Fibroblast of villous mesenchyme (primary cell): ENCODE measurements at regions not wholly inside any gene's neighbourhood (a gene's known extent, or its start where the extent isn't known, plus 50 kb on each side); places are given as distances from the start of the nearest gene placed in this dataset.

ENCODE experiments used
- DNase-seq: peaks from one replicate; pipeline ENCODE4 v3.0.0-alpha.2; 2010; ENCODE audit warnings: low read depth
- H3K4me3 ChIP-seq: 2 replicates; pipeline ENCODE4 v1.5.1; 2011; ENCODE audit warnings: low read depth, mild to moderate bottlenecking, low read length
- TF ChIP-seq, protein P1 (sequence below): IDR thresholded peaks from 2 replicates; pipeline ENCODE4 v1.5.1; 2012; ENCODE audit warnings: low read depth, mild to moderate bottlenecking, low read length; ENCODE audit not compliant: insufficient read depth

DNA sequence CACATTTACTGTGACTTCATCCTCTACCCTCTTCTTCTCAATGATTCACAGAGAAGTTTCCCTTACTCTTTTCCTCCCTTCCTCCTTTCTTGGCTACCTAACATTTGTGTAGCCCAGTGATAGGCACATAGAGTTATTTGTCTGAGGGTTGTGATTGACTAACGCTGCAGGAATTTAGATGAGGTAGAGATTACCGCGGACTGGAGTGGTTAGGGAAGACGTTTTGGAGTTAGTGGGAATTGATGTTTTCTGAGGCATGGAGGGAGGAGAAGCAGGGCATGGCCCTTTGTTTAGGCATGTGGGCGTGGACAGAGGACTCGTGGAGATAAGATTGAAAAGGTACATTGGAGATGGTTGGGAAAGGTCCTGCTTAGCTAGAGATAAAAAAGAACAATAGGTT lies 246.7 kb downstream of the GPAT3 start:
- DNase-seq, result no peak
- H3K4me3 ChIP-seq, result no peak overlapping the region
- TF ChIP-seq, protein P1, sequence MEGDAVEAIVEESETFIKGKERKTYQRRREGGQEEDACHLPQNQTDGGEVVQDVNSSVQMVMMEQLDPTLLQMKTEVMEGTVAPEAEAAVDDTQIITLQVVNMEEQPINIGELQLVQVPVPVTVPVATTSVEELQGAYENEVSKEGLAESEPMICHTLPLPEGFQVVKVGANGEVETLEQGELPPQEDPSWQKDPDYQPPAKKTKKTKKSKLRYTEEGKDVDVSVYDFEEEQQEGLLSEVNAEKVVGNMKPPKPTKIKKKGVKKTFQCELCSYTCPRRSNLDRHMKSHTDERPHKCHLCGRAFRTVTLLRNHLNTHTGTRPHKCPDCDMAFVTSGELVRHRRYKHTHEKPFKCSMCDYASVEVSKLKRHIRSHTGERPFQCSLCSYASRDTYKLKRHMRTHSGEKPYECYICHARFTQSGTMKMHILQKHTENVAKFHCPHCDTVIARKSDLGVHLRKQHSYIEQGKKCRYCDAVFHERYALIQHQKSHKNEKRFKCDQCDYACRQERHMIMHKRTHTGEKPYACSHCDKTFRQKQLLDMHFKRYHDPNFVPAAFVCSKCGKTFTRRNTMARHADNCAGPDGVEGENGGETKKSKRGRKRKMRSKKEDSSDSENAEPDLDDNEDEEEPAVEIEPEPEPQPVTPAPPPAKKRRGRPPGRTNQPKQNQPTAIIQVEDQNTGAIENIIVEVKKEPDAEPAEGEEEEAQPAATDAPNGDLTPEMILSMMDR, result no peak

DNA sequence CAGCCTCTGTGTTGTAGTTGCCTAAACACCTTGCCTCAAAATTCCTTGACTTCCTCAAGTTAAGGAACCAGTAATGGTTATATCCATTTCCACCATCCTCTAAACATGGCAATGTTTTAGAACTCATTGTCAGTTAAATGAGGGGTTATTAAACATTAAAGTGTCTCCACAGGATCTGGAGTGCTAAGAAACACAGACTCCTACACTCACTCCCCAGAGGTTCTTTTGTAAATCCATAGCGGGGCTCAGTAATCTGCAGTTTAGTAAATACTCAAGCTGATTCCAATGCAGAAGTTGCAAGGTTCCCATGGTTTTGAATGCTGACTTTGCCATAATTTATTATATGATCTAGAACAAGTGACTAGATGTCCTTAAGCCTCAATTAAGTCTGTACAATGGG lies 245.5 kb downstream of the GPAT3 start:
- no peak for DNase-seq
- no peak overlapping the region for H3K4me3 ChIP-seq
- TF ChIP-seq, protein P1, result no peak

DNA sequence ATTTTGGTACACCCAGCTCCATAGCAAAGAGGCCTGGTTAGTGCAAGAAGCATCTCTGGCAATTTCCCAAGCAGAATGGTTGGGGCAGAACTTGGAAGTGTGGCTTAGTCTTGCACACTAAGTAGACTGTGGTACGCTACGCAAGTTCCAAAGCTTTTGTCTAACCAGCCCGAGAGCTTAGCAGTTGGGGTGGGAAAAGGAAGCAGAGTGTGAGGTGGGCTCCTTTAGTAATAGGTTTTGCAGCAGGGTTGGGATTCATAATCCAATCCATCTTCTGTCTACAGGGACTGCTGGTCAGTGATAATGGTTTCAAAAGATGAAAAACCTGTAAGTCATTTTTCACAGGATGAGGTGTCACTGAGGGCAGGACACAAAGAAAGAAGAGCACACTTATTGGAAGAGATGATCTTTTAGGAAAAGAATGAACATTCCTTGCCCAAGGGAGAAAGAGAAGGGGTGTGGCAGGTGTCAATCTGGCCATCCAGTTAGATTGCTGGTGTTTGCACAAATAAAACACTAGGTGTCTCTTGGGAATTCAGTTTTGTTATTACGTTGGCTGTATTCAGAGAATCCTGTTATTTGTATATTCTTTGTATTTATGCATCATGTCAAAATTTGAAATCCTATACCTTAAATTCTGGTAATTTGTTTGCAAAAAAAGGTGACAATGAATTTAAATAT lies 244.3 kb downstream of the GPAT3 start:
- no peak overlapping the region for H3K4me3 ChIP-seq
- TF ChIP-seq, protein P1, result no peak
- no peak for DNase-seq

DNA sequence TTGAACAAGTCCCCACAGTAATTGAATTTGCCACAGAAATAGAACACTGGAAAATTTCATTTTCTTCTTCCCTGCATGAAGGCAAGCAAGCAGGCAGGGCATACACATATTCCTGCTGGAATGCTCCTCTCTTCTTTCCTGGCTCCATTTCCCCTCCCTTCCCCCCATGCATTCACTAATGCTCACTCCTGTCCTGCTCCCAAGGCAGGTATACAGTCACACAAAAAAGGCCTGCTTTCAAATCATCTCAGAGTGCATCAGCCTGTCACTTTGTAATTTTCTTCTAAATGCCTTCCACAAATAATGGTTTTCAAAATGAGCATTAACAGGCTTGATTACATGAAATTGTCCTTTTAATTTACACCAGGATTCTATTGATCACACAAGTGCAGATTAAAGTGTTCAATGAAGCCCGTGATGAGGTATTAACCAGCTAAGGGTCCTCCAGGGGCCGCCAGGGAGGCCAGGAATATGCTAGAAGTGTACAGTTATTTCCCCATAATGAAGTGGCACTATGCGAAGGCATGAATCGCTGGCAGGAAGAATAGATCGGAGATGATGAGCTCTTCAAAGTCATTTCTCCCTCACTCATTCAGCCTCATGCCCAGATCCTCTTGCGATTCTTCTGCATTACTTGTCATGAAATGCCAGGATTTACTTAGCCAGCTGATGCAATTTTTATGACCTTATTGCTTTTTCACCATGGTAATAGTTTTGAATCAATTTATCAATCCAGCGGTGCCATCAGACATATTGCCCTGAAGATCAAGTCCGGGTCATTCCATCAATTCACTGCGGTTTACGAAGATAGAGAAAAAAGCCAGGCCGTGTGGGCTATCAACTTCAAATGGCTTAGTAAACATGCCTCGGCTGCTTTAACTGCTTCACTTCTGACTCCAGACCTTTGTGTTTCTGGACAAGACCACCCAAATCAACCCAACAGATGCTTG lies 243.5 kb downstream of the GPAT3 start:
- H3K4me3 ChIP-seq, result no peak overlapping the region
- TF ChIP-seq, protein P1, result no peak
- DNase-seq, result no peak

DNA sequence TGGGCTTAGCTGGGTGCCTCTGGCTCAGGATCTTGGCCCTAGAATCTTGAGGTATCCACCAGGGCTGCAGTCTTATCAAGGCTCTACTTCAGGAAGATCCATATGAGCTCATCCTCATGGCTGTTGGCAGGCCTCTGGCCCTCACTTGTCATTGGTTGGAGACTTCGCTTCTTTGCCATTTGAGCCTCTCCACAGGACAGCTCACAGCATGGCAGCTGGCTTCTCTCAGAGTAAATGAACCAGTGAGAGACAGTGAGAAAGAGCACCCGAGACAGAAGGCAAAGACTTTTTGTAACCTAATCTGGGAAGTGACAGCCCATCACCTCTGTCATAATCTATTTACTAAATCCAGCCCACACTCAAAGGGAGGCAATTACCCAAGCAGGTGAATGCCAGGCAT lies 236.8 kb downstream of the GPAT3 start:
- no peak for DNase-seq
- TF ChIP-seq, protein P1, result no peak

DNA sequence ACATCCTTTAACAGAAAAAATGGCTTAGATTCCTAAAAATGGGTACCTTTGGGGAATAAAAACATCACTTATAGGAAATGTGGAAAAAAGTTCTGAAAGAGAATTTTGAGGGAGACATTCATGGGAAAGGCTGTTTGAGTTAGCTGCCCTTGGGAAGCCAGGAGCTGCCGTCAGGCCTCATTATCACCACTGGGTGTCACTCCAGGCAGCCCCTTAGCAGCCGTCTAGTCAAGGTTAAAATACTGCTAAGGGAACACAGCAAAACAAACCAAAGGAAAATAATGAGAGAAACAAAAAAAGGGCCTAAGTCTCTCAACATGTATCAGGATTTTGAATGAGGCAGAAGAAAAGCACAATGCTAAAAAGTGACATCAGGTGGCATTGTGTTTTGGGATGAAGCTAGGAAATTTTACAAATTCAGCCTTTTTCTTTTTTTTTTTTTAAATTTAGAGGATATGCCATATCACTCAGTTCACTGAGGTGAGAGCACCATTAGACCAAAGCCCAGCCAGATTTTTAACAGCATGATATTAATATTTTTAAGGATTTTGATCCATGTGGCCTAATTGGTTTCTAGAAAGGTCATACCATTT lies 235.3 kb downstream of the GPAT3 start:
- peak; percentile 46 for DNase-seq
- TF ChIP-seq, protein P1, result peak; percentile 71
- H3K4me3 ChIP-seq, result no peak overlapping the region

More for the DNA sequence above, 236.8 kb downstream of the GPAT3 start:
- no peak overlapping the region for H3K4me3 ChIP-seq
